Liver (tissue), 8 donors: ENCODE measurements at regions not wholly inside any gene's neighbourhood (a gene's known extent, or its start where the extent isn't known, plus 50 kb on each side); places are given as distances from the start of the nearest gene placed in this dataset.

ENCODE experiments used
- DNase-seq: peaks from one replicate; pipeline ENCODE4 v3.0.0-alpha.2; 2017; ENCODE audit warnings: low spot score
- H3K27ac ChIP-seq, 2 donors: one replicate each; pipeline ENCODE4 v1.7.0; 2013; ENCODE audit warnings: inconsistent platforms in 2 of 2, low read length in 2 of 2, control low read depth in 1 of 2, low read depth in 1 of 2, mild to moderate bottlenecking in 1 of 2
- H3K27me3 ChIP-seq, 4 donors: one replicate each; pipeline versions ENCODE4 v1.6.1 to v1.7.0; 2013; ENCODE audit warnings: low read length in 3 of 4, inconsistent platforms in 1 of 4, mild to moderate bottlenecking in 1 of 4, moderate library complexity in 1 of 4; ENCODE audit not compliant: control insufficient read depth in 4 of 4, insufficient read depth in 4 of 4
- H3K36me3 ChIP-seq, 4 donors: one replicate each; pipeline versions ENCODE4 v1.6.1 to v1.7.0; 2013; ENCODE audit warnings: low read length in 3 of 4, mild to moderate bottlenecking in 3 of 4, low read depth in 1 of 4, moderate library complexity in 1 of 4; ENCODE audit not compliant: control insufficient read depth in 4 of 4, insufficient read depth in 3 of 4
- H3K4me1 ChIP-seq, 4 donors: one replicate each; pipeline versions ENCODE4 v1.6.1 to v1.7.0; 2013; ENCODE audit warnings: low read length in 3 of 4, mild to moderate bottlenecking in 3 of 4, moderate library complexity in 1 of 4; ENCODE audit not compliant: control insufficient read depth in 4 of 4, insufficient read depth in 4 of 4
- H3K4me3 ChIP-seq, 3 donors: one replicate each; pipeline versions ENCODE4 v1.6.1 to v1.7.0; 2013; ENCODE audit warnings: low read length in 3 of 3, control low read depth in 1 of 3, low read depth in 1 of 3, mild to moderate bottlenecking in 1 of 3
- H3K9ac ChIP-seq, 2 donors: one replicate each; pipeline ENCODE4 v1.7.0; 2013; ENCODE audit warnings: low read length in 2 of 2, mild to moderate bottlenecking in 2 of 2, moderate library complexity in 2 of 2, control low read depth in 1 of 2, low read depth in 1 of 2
- H3K9me3 ChIP-seq, 4 donors: one replicate each; pipeline versions ENCODE4 v1.6.1 to v1.7.0; 2013; ENCODE audit warnings: low read length in 3 of 4; ENCODE audit not compliant: control insufficient read depth in 4 of 4
- ATF3 ChIP-seq: IDR thresholded peaks from 2 replicates; pipeline ENCODE4 v1.6.1; 2016; ENCODE audit warnings: antibody characterized with exemption
- EGR1 ChIP-seq, 2 donors: IDR thresholded peaks; 2 replicates each; pipeline ENCODE4 v1.6.1; 2016 to 2018; ENCODE audit warnings: antibody characterized with exemption in 2 of 2, low read depth in 2 of 2
- FOXA1 ChIP-seq: IDR thresholded peaks from 2 replicates; pipeline ENCODE4 v1.6.1; 2016; ENCODE audit warnings: antibody characterized with exemption
- FOXA2 ChIP-seq: IDR thresholded peaks from 2 replicates; pipeline ENCODE4 v1.6.1; 2016; ENCODE audit warnings: antibody characterized with exemption
- GABPA ChIP-seq, 2 donors: IDR thresholded peaks in 1 of 2; conservative IDR thresholded peaks in 1 of 2; 2 replicates each; pipeline ENCODE4 v1.6.1; 2016; ENCODE audit warnings: antibody characterized with exemption in 2 of 2, mild to moderate bottlenecking in 1 of 2, moderate library complexity in 1 of 2
- HNF4A ChIP-seq, 2 donors: conservative IDR thresholded peaks; 2 replicates each; pipeline ENCODE4 v1.6.1; 2016; ENCODE audit warnings: antibody characterized with exemption in 2 of 2, mild to moderate bottlenecking in 2 of 2
- HNF4G ChIP-seq: IDR thresholded peaks from 2 replicates; pipeline ENCODE4 v1.6.1; 2016; ENCODE audit warnings: antibody characterized with exemption
- JUND ChIP-seq, 2 donors: IDR thresholded peaks; 2 replicates each; pipeline ENCODE4 v1.6.1; 2016; ENCODE audit warnings: antibody characterized with exemption in 2 of 2
- NR2F2 ChIP-seq: IDR thresholded peaks from 2 replicates; pipeline ENCODE4 v1.6.1; 2016; ENCODE audit warnings: antibody characterized with exemption
- RAD21 ChIP-seq, 2 donors: IDR thresholded peaks; 2 replicates each; pipeline ENCODE4 v1.6.1; 2016; ENCODE audit warnings: antibody characterized with exemption in 2 of 2, mild to moderate bottlenecking in 2 of 2
- REST ChIP-seq: IDR thresholded peaks from 2 replicates; pipeline ENCODE4 v1.6.1; 2016; ENCODE audit warnings: antibody characterized with exemption, mild to moderate bottlenecking
- RXRA ChIP-seq, 2 donors: IDR thresholded peaks; 2 replicates each; pipeline ENCODE4 v1.6.1; 2017 to 2018; ENCODE audit warnings: antibody characterized with exemption in 2 of 2, mild to moderate bottlenecking in 1 of 2
- SP1 ChIP-seq: IDR thresholded peaks from 2 replicates; pipeline ENCODE4 v1.6.1; 2018; ENCODE audit warnings: antibody characterized with exemption, mild to moderate bottlenecking
- TAF1 ChIP-seq: conservative IDR thresholded peaks from 2 replicates; pipeline ENCODE4 v1.6.1; 2016; ENCODE audit warnings: antibody characterized with exemption, mild to moderate bottlenecking
- WGBS: extraction: QIAGEN DNeasy Blood & Tissue Kit; methylation state at CpG from one replicate; pipeline ENCODE4 v1.1.7; 2013; 5-methylcytosine and 5-hydroxymethylcytosine counted together
- TF ChIP-seq, protein P1 (sequence below): fragments of 150-350 bp; IDR thresholded peaks from 2 replicates; pipeline ENCODE4 v1.5.1; 2017; ENCODE audit warnings: improper control_type of control experiment, low read depth, low read length; ENCODE audit not compliant: missing input control
- TF ChIP-seq, protein P2 (sequence below): IDR thresholded peaks from 2 replicates; pipeline ENCODE4 v1.6.1; 2016; ENCODE audit warnings: antibody characterized with exemption
- TF ChIP-seq, protein P3 (sequence below): IDR thresholded peaks from 2 replicates; pipeline ENCODE4 v1.6.1; 2016; ENCODE audit warnings: antibody characterized with exemption
- donor health status: healthy.
- donor health status: healthy.
- donor health status: healthy.
- donor health status: healthy.
- donor health status: healthy.

DNA sequence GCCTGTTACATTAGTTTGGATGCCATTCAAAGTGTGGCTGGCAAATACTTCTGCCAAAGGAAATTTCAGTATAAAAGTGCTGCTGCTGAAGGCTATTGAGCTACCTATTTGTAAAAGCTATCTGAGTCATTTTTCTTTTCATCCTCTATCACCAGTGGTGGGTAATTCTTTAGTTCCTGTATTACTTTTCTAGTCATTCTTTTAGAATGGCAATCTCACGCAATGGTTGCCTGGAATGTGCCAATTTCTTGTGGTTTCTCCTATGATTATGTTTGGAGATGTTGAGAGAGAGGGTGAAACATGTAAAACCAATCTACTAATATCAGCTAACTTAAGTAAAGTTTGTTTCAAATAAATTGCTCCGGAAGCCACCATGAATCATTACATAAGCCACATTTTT is 685.0 kb downstream of the RAPGEF2 start:
- Histone ChIP-seq H3K9me3 (no peaks in the 10 kb centered on the region), H3K4me3 (no peak overlapping the region), H3K9ac (no peak overlapping the region), H3K27me3 (no peaks in the 10 kb centered on the region), H3K27ac (no peak overlapping the region), H3K4me1 (no peaks in the 10 kb centered on the region), H3K36me3 (no peaks in the 10 kb centered on the region)
- WGBS, result 90% methylated on average over 2 of the region's 2 CpGs
- no peak for DNase-seq
- TF ChIP-seq FOXA2, result no peak
- TF ChIP-seq EGR1 (IDR thresholded peaks at IDR 0.05; ENCODE audit: low read depth in 2 of 2), result no peak
- TF ChIP-seq NR2F2, result no peak
- no peak for TF ChIP-seq REST
- TF ChIP-seq RAD21 (IDR thresholded peaks at IDR 0.05), result no peak
- no peak for TF ChIP-seq SP1
- TF ChIP-seq HNF4A (conservative IDR thresholded peaks at IDR 0.05), result no peak
- no peak for TF ChIP-seq TAF1
- TF ChIP-seq GABPA (IDR thresholded peaks at IDR 0.05 in 1 of 2, conservative IDR thresholded peaks at IDR 0.05 in 1 of 2), result no peak
- no peak for TF ChIP-seq RXRA (IDR thresholded peaks at IDR 0.05)
- TF ChIP-seq, protein P1, sequence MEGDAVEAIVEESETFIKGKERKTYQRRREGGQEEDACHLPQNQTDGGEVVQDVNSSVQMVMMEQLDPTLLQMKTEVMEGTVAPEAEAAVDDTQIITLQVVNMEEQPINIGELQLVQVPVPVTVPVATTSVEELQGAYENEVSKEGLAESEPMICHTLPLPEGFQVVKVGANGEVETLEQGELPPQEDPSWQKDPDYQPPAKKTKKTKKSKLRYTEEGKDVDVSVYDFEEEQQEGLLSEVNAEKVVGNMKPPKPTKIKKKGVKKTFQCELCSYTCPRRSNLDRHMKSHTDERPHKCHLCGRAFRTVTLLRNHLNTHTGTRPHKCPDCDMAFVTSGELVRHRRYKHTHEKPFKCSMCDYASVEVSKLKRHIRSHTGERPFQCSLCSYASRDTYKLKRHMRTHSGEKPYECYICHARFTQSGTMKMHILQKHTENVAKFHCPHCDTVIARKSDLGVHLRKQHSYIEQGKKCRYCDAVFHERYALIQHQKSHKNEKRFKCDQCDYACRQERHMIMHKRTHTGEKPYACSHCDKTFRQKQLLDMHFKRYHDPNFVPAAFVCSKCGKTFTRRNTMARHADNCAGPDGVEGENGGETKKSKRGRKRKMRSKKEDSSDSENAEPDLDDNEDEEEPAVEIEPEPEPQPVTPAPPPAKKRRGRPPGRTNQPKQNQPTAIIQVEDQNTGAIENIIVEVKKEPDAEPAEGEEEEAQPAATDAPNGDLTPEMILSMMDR, result no peak
- TF ChIP-seq, protein P2, sequence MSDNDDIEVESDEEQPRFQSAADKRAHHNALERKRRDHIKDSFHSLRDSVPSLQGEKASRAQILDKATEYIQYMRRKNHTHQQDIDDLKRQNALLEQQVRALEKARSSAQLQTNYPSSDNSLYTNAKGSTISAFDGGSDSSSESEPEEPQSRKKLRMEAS, result no peak
- no peak for TF ChIP-seq HNF4G
- TF ChIP-seq ATF3, result no peak
- no peak for TF ChIP-seq JUND (IDR thresholded peaks at IDR 0.05)

DNA sequence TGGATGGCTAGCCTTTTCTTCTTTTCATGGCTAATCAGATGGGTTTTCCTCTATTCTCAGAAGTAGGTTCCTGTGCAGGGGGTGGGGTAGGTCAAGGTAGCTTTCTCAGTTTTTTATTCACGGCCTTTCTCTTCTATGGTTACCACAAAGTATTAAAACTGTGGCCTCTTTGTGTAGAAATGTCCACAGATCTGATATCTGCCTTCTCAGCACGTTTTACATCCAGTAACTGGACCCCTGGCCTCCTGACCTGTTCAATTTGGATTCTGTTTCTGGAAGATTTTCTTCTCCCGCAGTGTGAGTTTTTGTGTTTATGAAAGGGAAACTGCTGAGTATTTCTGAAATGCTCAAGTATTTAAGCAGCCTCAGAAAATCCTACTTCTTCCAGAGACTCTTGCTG is 688.5 kb downstream of the RAPGEF2 start:
- H3K4me1 ChIP-seq, result no peaks in the 10 kb centered on the region
- WGBS, result 42% methylated on average over 3 of the region's 3 CpGs
- TF ChIP-seq FOXA2, result no peak
- no peak for TF ChIP-seq REST
- TF ChIP-seq NR2F2, result no peak
- no peak for TF ChIP-seq TAF1
- TF ChIP-seq, protein P2, result no peak
- TF ChIP-seq, protein P3, sequence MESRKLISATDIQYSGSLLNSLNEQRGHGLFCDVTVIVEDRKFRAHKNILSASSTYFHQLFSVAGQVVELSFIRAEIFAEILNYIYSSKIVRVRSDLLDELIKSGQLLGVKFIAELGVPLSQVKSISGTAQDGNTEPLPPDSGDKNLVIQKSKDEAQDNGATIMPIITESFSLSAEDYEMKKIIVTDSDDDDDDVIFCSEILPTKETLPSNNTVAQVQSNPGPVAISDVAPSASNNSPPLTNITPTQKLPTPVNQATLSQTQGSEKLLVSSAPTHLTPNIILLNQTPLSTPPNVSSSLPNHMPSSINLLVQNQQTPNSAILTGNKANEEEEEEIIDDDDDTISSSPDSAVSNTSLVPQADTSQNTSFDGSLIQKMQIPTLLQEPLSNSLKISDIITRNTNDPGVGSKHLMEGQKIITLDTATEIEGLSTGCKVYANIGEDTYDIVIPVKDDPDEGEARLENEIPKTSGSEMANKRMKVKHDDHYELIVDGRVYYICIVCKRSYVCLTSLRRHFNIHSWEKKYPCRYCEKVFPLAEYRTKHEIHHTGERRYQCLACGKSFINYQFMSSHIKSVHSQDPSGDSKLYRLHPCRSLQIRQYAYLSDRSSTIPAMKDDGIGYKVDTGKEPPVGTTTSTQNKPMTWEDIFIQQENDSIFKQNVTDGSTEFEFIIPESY, result no peak
- TF ChIP-seq HNF4A (conservative IDR thresholded peaks at IDR 0.05), result no peak
- no peak for TF ChIP-seq GABPA (IDR thresholded peaks at IDR 0.05 in 1 of 2, conservative IDR thresholded peaks at IDR 0.05 in 1 of 2)
- TF ChIP-seq SP1, result no peak
- TF ChIP-seq FOXA1, result no peak
- no peak for TF ChIP-seq ATF3
- TF ChIP-seq RXRA (IDR thresholded peaks at IDR 0.05), result no peak

More for the DNA sequence above, 688.5 kb downstream of the RAPGEF2 start:
- Histone ChIP-seq H3K4me3 (no peak overlapping the region), H3K9me3 (no peaks in the 10 kb centered on the region), H3K9ac (no peak overlapping the region), H3K36me3 (no peaks in the 10 kb centered on the region), H3K27me3 (peaks cover 0 to 3% (median 0%) of the 10 kb centered on the region in 4 donors), H3K27ac (no peak overlapping the region)
- no peak for DNase-seq
